K562 (cell line): ENCODE measurements at regions not wholly inside any gene's neighbourhood (a gene's known extent, or its start where the extent isn't known, plus 50 kb on each side); places are given as distances from the start of the nearest gene placed in this dataset.

ENCODE experiments used
- C11orf30 ChIP-seq: fragments of 450-650 bp; IDR thresholded peaks from 2 replicates; pipeline ENCODE4 v1.6.1; 2016; ENCODE audit warnings: low read depth, mild to moderate bottlenecking
- CEBPZ ChIP-seq: fragments of 150-350 bp; IDR thresholded peaks from 2 replicates; pipeline ENCODE4 v1.6.1; 2014; ENCODE audit warnings: low read depth, mild to moderate bottlenecking, low read length, borderline replicate concordance
- CTBP1 ChIP-seq: fragments of 450-650 bp; IDR thresholded peaks from 2 replicates; pipeline ENCODE4 v1.6.1; 2016; ENCODE audit warnings: borderline replicate concordance
- ELF4 ChIP-seq: fragments of 450-650 bp; formaldehyde crosslinking; IDR thresholded peaks from 2 replicates; pipeline ENCODE4 v1.4.0; 2022; ENCODE audit warnings: missing genetic modification characterization
- MXI1 ChIP-seq: IDR thresholded peaks from 2 replicates; pipeline ENCODE4 v1.6.1; 2011; ENCODE audit warnings: low read depth, mild to moderate bottlenecking, improper control_type of control experiment, low read length
- POLR2A ChIP-seq: fragments of 450-650 bp; conservative IDR thresholded peaks from 2 replicates; pipeline ENCODE4 v1.6.1; 2016
- RBM15 ChIP-seq: fragments of 200-400 bp; formaldehyde crosslinking; IDR thresholded peaks from 2 replicates; pipeline ENCODE4 v1.6.1; 2018; ENCODE audit warnings: mild to moderate bottlenecking, low read length, moderate library complexity; ENCODE audit not compliant: insufficient read depth
- SP1 ChIP-seq: sonication (generic); formaldehyde crosslinking; IDR thresholded peaks from 2 replicates; pipeline ENCODE4 v1.8.1; 2022; ENCODE audit warnings: mild to moderate bottlenecking, missing genetic modification reagents
- ZNF511 ChIP-seq: sonication (generic); formaldehyde crosslinking; IDR thresholded peaks from 2 replicates; pipeline ENCODE4 v1.8.0; 2022; ENCODE audit warnings: mild to moderate bottlenecking, missing genetic modification reagents

GRCh38 chr11:43619863-43620505, 60.6 kb upstream of the HSD17B12 start (continued):
- TF ChIP-seq ZNF511 (CRISPR knock-in tag) = no peak
- TF ChIP-seq CEBPZ = no peak
- TF ChIP-seq ELF4 = no peak
- peak; percentile 29; the same call in 1 of the 2 replicates for TF ChIP-seq C11orf30
- no peak for TF ChIP-seq CTBP1
- TF ChIP-seq RBM15 = no peak
- no peak for TF ChIP-seq SP1 (CRISPR knock-in tag)
- no peak for TF ChIP-seq MXI1
- no peak for TF ChIP-seq POLR2A
- TF ChIP-seq, all 486 proteins: peak for 9
